ENCODE measurements at regions not wholly inside any gene's neighbourhood (a gene's known extent, or its start where the extent isn't known, plus 50 kb on each side); places are given as distances from the start of the nearest gene placed in this dataset.

- Histone ChIP-seq H3K4me1 (ENCODE audit: control insufficient read depth, extremely low read depth, insufficient read depth, low read length) (no peaks in the 10 kb centered on the region), H3K79me2 (ENCODE audit: control insufficient read depth, insufficient read depth, low read length) (no peaks in the 10 kb centered on the region), H3K36me3 (ENCODE audit: control insufficient read depth, insufficient read depth, low read length) (no peaks in the 10 kb centered on the region), H3K27me3 (ENCODE audit: control insufficient read depth, insufficient read depth, low read length) (no peaks in the 10 kb centered on the region), H3K9ac (ENCODE audit: insufficient read depth, low read length) (no peak overlapping the region), H4K20me1 (ENCODE audit: control insufficient read depth, extremely low read depth, insufficient read depth, low read length) (no peaks in the 10 kb centered on the region), H3K27ac (ENCODE audit: insufficient read depth, low read length) (no peak overlapping the region), H3K4me2 (ENCODE audit: extremely low read depth, insufficient read depth, low read length) (no peak overlapping the region), H3K4me3 (replicated peaks in 1 of 4; ENCODE audit: control extremely low read depth in 1 of 4, insufficient read depth in 1 of 4, low read depth in 3 of 4, low read length in 4 of 4) (no peak overlapping the region), H2AFZ (ENCODE audit: low read length) (no peak overlapping the region), H3K9me3 (ENCODE audit: control insufficient read depth, insufficient read depth, low read depth, low read length) (no peaks in the 10 kb centered on the region)
- DNase-seq (ENCODE audit: low read depth in 2 of 2), result no peak
- TF ChIP-seq CTCF (conservative IDR thresholded peaks at IDR 0.05 in 1 of 2, IDR thresholded peaks at IDR 0.05 in 1 of 2; ENCODE audit: low read depth in 1 of 2, low read length in 2 of 2), result no peak
- TF ChIP-seq EZH2 (IDR thresholded peaks at IDR 0.05; ENCODE audit: low read length, missing control alignments), result no peak
These were observed 1390.0 kb downstream of the STIM2 start for GRCh38 chr4:28250646-28251045.

GRCh38 chr4:28251831-28252230 is 1391.2 kb downstream of the STIM2 start:
- no peak for TF ChIP-seq EZH2 (IDR thresholded peaks at IDR 0.05; ENCODE audit: low read length, missing control alignments)
- TF ChIP-seq CTCF (conservative IDR thresholded peaks at IDR 0.05 in 1 of 2, IDR thresholded peaks at IDR 0.05 in 1 of 2; ENCODE audit: low read depth in 1 of 2, low read length in 2 of 2), result no peak
- H3K4me2 ChIP-seq (ENCODE audit: extremely low read depth, insufficient read depth, low read length), result no peak overlapping the region
- H3K27ac ChIP-seq (ENCODE audit: insufficient read depth, low read length), result no peak overlapping the region
- H3K4me1 ChIP-seq (ENCODE audit: control insufficient read depth, extremely low read depth, insufficient read depth, low read length), result no peaks in the 10 kb centered on the region
- no peaks in the 10 kb centered on the region for H3K27me3 ChIP-seq (ENCODE audit: control insufficient read depth, insufficient read depth, low read length)
- H3K4me3 ChIP-seq (replicated peaks in 1 of 4; ENCODE audit: control extremely low read depth in 1 of 4, insufficient read depth in 1 of 4, low read depth in 3 of 4, low read length in 4 of 4), result no peak overlapping the region
- H4K20me1 ChIP-seq (ENCODE audit: control insufficient read depth, extremely low read depth, insufficient read depth, low read length), result no peaks in the 10 kb centered on the region
- no peaks in the 10 kb centered on the region for H3K79me2 ChIP-seq (ENCODE audit: control insufficient read depth, insufficient read depth, low read length)
- H3K9me3 ChIP-seq (ENCODE audit: control insufficient read depth, insufficient read depth, low read depth, low read length), result no peaks in the 10 kb centered on the region
- H3K36me3 ChIP-seq (ENCODE audit: control insufficient read depth, insufficient read depth, low read length), result no peaks in the 10 kb centered on the region
- DNase-seq (ENCODE audit: low read depth in 2 of 2), result no peak
- H2AFZ ChIP-seq (ENCODE audit: low read length), result no peak overlapping the region
- no peak overlapping the region for H3K9ac ChIP-seq (ENCODE audit: insufficient read depth, low read length)

DNA sequence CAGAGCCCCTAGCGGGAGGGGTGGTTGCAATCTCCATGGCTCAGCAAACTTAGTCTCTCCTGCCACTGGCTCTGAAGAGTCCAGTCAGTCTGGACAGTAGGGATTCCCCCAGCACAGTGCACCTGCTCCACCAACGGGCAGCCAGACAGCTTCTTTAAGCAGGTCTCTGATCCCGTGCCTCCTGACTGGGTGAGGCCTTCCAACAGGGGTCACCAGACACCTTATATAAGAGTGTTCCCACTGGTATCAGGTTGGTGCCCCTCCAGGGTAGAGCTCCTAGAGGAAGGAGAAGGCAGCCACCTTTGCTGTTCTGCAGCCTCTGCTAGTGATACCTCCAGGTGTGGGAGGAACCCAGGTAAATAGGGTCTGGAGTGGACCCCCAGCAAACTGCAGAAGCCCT is 1393.4 kb downstream of the STIM2 start:
- H3K27ac ChIP-seq (ENCODE audit: insufficient read depth, low read length), result no peak overlapping the region
- H3K36me3 ChIP-seq (ENCODE audit: control insufficient read depth, insufficient read depth, low read length), result no peaks in the 10 kb centered on the region
- H3K4me2 ChIP-seq (ENCODE audit: extremely low read depth, insufficient read depth, low read length), result no peak overlapping the region
- H3K4me3 ChIP-seq (replicated peaks in 1 of 4; ENCODE audit: control extremely low read depth in 1 of 4, insufficient read depth in 1 of 4, low read depth in 3 of 4, low read length in 4 of 4), result no peak overlapping the region
- DNase-seq (ENCODE audit: low read depth in 2 of 2), result no peak
- H3K9me3 ChIP-seq (ENCODE audit: control insufficient read depth, insufficient read depth, low read depth, low read length), result no peaks in the 10 kb centered on the region
- H3K9ac ChIP-seq (ENCODE audit: insufficient read depth, low read length), result no peak overlapping the region
- TF ChIP-seq CTCF (conservative IDR thresholded peaks at IDR 0.05 in 1 of 2, IDR thresholded peaks at IDR 0.05 in 1 of 2; ENCODE audit: low read depth in 1 of 2, low read length in 2 of 2), result no peak
- no peak for TF ChIP-seq EZH2 (IDR thresholded peaks at IDR 0.05; ENCODE audit: low read length, missing control alignments)
- H4K20me1 ChIP-seq (ENCODE audit: control insufficient read depth, extremely low read depth, insufficient read depth, low read length), result no peaks in the 10 kb centered on the region
- no peak overlapping the region for H2AFZ ChIP-seq (ENCODE audit: low read length)
- H3K27me3 ChIP-seq (ENCODE audit: control insufficient read depth, insufficient read depth, low read length), result no peaks in the 10 kb centered on the region
- no peaks in the 10 kb centered on the region for H3K79me2 ChIP-seq (ENCODE audit: control insufficient read depth, insufficient read depth, low read length)
- no peaks in the 10 kb centered on the region for H3K4me1 ChIP-seq (ENCODE audit: control insufficient read depth, extremely low read depth, insufficient read depth, low read length)

Measured in fibroblast of lung (primary cell).